ENCODE measurements at regions not wholly inside any gene's neighbourhood (a gene's known extent, or its start where the extent isn't known, plus 50 kb on each side); places are given as distances from the start of the nearest gene placed in this dataset.
"Not testable (repeated sequence)": the region's sequence is repeated elsewhere in the genome, so short reads cannot be mapped to it uniquely, and the experiment has no call there.

DNA sequence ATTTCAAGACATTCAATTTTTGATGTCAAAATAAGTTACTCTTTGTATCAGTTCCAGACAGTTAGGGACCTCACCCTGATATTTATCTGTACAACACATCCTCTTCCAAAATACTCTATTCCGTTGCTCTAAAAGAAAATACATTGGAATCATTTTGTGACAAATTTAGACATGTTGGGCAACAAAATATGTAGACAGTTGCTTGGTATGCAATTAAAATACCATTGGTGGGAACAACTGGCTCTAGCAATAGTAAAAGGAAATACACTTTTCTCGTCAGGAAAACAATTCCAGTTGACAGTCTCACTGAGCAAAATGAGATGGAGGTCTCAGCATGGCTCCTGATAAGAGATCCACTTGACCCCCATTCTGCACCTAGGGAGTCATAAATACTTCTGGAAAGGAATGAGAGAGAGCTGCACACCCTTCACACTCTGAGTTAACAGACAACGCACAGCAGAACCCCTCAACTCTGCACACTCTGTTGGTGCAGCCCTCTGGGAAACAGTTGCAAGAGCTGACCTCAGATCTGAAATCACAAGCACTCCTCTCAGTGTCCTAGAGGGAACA is 171.3 kb upstream of the NT5E start:
- DNase-seq: no peak

DNA sequence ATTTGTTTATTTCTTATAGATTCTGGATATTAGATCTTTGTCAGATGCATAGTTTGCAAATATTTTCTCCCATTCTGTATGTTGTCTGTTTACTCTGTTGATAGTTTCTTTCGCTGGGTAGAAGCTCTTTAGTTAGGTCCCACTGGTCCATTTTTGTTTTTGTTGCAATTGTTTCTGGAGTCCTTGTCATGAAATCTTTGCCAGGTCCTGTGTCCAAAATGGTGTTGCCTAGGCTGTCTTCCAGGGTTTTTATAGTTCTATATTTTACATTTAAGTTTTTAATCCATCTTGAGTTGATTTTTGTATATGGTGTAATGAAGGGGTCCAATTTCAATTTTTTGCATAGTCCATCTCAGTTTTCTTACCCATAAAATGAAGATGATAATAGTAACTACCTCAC is 173.9 kb upstream of the NT5E start:
- not testable (repeated sequence) for DNase-seq

DNA sequence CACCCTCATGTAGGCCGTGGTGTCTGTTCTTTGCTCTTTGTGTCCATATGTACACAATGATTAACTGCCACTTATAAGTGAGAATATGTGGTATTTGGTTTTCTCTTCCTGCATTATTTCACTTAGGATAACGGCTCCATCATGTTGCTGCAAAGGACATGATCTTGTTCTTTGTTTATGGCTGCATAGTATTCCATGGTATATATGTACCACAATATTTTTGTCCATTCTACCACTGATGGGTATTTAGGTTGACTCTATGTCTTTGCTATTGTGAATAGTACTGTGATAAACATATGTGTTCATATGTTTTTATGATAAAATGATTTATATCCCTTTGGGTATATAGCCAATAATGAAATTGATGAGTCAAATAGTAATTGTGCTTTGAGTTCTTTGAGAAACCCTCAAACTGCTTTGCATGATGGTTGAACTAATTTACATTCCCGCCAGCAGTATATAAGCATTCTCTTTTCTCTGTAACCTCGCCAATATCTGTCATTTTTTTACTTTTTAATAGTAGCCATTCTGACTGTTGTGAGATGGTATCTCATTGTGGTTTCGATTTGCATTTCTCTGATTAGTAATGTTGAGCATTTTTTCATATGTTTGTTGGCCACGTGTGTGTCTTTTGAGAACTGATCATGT is 174.4 kb upstream of the NT5E start:
- DNase-seq: no peak

DNA sequence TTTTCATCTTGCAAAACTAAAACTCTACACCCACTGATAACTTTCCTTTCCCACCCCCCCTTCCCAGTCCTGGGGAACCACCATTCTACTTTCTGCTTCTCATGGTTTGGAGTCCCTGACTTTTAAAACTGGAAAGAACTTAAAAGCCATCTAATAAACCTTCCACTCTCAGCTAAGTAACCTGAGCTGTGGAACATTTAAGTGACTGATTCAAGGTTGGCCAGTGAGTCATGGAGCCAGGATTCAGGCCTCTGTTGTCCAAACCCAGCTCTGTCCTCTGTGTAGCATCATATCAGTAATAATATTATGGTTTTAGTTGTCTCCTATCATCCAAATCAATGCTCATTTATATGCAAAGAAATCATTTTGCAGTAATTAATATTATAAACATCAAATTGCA is 176.0 kb upstream of the NT5E start:
- DNase-seq: no peak

DNA sequence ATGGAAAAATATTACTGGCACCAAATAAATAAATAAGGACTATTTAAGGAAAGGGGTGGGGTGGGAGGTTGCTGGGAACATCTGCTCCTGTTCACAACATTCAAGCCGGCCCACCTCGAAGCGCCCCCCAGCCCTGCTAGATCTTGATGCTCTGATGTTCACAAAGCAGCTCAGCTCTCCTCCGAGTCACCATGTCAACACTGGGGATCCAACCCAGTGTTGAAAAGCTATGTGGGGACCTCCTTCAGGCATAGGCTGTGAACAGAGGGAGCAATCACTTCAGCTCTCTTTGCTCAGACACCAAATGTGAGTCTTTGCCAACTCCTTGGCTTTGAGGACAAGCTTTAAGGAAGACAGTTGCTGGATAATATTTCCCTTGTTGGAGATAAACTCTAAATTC is 176.8 kb upstream of the NT5E start:
- no peak for DNase-seq

DNA sequence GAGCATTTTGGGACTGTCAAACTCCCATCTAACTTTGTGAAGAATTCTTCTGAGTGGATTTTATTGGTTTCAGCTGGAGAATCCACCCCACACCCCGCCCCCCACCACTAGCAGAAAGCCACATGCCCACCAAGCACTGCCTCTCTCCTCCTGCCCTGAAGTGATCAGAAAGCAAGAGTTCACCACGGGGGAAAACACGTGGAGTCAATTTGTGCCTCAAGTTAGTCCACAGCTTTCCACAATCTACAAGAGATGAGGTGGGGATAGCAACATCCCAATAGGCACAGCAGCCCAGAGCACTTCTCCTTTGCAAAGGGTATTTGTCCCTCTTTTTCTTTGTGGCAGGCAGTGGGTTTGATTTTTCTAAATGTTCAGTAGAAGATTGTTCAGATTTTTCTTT is 177.3 kb upstream of the NT5E start:
- DNase-seq: no peak

DNA sequence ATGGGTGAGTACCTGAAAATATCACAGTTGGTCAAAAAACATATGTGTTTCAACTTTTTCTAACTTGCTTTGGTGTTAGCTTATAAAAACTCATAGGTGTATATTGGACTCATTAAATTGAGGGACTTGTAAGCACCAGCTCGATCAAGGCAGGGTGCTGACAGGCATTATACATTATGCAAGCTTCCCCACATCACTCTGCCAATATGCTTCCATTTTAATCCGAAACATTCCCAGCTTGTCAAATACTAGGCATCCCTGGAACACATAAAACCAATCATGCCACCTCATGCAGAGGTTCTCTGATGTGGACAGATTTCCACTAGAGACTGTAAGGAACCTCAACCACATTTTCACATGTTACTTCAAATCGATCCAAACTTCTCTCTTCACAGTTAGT is 187.3 kb upstream of the NT5E start:
- no peak for DNase-seq

DNA sequence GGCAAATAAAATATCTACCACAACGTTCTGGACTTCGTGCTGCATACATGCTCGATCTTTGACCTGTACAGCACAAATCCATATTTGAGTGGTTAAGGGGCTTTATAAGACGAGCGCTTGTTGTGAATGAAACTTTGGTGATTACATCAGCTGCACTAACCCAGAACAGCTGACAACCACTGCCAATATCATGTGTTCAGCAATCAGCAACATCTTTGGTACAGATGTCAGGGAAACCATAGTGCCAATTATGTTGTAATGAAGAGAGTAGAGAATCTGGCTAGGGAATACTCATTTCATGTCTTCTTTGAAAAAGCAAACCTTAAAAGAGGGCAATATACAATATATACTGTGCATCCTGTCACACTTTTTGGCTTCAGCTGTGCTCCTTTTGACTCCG is 188.6 kb upstream of the NT5E start:
- no peak for DNase-seq

DNA sequence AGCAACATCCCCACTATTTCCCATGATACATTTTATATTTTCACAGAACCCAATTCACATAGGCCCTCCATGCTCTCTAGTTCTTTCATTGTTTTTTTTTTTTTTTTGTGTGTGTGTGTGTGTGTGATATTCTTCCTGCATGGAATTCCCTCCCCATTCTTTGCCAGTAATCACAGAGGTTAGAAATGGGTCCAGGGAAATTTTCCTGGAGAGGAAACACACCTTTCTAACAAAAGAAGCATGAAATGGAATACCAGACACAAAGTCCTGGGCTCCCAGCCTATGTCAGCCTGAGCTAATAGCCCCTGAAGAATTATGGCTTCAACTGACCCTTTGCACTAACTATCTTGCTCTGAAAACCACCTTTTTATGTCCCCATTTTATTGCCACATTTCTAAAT is 194.2 kb upstream of the NT5E start:
- no peak for DNase-seq

DNA sequence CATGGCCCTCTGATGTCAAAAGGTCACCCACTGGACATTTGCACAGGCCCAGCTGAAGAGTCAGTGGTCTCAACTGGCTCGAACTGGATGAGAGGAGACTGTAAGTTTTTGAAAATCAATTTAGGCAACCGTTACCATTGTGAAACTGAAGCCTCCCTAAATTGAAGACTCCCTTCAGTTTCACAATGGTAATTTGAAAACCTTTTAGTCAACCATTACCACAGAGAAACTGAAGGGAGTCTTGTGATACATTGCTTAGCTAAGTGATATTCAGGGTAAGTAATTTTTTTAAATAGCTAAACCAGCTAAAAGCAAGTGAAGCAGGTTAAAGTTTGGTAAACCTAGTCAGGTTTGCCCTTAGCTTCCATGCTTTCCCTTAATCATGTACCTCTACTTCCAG is 197.3 kb upstream of the NT5E start:
- DNase-seq: no peak

DNA sequence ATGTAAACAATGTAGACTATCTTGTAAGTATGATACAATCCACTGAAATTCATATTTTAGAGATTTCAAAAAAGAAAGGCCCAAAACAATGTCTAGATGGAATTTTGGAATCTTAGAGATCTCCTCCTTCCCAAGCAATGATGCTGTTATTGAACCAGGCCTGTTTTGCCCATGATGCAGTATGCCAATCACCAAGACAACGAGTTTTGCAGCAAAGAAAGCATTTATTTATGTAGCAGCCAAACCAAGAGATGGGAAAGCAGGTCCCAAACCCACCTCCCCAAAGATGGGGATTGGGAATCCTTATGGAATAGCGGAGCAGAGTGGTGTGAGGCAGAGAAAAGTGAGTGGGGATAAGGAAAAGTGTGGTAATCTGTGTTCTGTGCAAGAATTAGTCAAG is 197.8 kb upstream of the NT5E start:
- no peak for DNase-seq

DNA sequence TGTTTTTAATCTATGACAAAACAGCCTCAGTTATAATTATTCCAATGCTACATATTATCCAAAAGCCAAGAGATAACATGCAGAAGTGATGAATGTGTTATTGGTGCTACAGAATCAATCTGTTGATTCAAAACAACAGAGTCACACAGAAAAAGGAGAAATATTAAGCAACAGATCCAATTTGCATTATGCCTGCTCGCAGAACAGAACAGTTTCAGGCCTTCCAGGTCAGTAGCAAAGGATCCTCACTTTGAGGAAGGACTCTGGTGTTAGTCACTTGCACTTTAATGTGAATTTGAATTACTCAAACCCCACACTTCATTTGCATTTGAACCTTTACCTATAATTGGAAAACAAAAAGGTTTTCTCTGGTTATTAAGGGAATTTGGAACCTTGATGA is 198.6 kb upstream of the NT5E start:
- no peak for DNase-seq

DNA sequence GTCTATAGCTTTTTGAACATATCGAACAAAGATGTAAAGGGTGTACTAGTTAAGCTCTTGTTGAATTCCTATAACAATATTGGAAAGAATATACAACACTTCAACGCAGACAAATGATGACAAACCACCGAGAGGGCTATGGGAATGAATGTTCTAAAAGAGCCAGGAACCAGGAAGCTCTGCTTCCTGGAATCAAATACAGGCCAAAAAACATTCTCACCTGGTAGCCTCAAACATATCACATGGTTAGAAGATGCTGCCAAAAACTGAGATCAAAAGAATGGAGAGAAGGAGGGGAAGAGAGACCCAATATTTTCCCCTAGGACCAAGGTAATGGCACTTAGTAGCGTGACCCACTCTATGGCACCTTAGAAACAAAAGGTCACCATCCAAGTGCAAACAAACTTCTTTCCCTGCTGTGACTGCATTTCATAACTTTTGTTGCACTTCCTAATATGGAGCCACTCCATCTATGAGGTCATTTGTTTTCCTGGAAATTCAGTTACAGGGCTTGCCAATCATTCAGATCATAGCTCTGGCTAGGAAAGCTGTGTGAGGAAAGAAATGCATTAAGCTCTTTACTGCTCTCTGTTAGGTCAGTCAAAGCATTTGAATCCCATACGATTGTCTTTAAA is 199.2 kb upstream of the NT5E start:
- DNase-seq: peak; percentile 12

DNA sequence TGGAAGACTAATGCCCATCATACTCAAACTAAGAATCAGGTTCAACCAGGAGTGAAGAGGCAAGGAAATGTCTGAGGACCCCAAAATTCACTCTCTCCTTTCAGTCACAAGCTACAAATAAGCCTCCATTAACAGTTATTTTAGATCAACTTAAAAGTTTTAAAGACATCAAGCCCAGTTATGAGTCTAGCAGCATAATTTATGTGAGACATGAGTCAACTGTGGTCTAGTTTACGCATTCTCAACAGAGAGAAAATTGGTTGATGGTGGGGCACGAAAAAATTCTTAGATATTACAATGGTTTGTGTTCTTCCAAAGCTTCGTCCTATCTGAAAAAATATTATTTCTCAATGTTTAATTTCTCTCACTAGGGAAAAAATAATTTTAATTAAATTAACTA is 204.9 kb upstream of the NT5E start:
- no peak for DNase-seq

DNA sequence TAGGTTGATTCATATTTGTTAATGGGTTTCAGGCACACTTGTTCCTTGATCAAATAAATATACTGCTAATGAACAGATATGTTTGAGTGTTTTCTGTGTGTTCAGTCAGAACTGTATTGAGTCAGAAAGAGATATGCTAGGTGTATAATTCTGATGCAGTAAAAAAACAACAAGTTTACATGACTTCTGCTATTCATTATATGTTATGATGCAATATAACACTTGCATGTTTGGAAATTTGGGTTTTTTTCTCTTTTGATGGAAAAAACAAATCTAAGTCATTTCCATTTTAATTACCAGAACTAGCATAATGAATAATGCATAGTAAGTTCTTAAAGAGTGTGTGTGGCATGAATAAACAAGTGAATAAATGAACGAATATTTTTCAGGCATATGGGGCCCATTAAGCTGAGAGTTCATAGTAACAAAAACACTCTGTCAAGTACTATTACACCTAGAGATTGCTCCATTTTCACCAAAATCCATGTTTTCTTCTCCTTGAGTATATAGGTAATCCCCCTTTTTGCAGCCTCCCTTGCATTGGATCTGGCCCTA is 208.3 kb upstream of the NT5E start:
- no peak for DNase-seq

DNA sequence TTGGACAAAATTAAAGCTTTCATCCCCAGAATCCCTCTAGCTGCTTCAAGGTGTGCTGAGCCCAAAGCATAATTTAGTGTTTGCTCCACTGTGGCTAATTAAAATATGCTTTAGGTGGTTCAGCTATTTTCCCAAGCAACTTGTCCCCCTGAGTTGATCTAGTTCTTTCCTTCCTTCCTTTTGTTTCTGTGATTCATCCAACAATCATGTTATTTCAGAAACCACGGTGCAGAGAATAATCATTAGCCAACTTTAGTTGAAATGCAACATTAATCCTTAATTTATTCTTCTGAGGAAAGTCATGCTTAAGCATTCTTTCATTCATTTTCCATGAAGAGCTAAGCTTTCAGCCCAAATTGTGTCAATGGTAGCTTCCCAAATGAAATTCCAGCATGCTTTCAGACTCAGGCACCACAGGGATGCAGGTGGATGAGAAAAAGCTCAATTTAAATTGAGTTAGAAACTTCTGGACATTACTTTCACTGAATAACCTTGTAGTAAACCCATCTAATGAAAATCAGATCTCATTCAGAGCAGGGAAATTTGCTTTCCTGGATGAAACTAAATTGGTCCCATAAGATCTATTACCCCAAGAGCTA is 209.0 kb upstream of the NT5E start:
- no peak for DNase-seq

DNA sequence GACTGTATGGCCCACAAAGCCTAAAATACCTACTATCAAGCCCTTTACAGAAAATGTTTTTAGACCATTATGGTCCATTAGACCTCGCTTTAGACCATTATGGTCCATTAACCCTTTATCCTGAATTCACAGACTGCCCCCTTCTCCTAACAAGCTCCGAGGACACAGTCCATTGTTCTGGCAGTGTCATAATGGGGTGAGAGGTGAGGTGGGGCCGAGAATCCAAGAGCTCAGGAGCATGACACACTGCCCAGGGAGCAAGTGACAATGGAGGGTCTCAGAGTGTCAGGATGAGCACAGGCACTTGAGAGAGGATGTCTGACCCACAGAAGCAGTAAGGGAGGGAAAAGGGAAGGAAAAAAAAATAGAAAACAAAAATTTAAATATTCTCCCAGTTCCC is 212.4 kb upstream of the NT5E start:
- DNase-seq: no peak

DNA sequence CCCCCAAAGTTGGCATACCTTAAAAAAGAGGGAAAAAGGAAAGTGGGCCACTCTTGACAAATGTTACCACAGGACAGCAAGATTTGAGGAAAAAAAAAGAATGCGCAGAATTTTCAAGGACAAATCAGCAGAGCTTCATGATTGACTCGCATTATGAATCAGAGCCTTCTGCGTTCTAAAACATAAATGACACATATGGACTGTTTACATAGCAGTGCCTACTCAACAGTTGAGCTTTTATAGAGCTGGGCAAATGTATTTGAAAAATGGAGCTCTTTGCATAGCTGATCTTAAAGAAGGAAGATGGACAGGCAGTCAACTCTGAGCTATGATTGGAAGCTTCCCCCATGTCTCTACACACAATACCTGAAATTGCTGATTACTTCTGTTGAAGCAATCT is 213.2 kb upstream of the NT5E start:
- DNase-seq: no peak

DNA sequence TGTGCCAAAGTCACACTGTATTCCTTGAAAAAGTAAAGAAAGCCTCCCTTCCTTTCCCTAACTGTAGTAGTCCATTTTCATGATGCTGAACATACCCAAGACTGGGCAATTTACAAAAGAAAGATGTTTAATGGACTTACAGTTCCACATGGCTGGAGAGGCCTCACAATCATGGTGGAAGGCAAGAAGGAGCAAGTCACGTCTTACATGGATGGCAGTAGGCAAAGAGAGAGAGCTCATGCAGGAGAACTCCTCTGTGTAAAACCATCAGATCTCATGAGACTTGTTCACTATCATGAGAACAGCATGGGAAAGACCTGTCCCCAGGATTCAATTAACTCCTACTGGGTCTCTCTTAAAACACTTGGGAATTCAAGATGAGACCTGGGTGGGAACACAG is 222.5 kb upstream of the NT5E start:
- not testable (repeated sequence) for DNase-seq

DNA sequence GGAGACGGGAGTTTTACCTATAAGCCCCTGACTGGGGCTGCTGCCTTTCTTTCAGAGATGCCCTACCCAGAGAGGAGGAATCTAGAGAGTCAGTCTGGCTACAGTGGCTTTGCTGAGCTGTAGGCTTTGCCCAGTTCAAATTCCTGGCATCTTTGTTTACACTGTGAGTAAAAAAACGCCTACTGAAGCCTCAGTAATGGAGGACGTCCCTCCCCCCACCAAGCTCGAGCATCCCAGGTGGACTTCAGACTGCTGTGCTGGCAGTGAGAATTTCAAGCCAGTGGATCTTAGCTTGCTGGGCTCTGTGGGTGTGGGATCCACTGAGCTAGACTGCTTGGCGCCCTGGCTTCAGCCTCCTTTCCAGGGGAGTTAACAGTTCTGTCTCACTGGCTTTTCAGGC is 237.1 kb upstream of the NT5E start:
- DNase-seq: not testable (repeated sequence)

DNA sequence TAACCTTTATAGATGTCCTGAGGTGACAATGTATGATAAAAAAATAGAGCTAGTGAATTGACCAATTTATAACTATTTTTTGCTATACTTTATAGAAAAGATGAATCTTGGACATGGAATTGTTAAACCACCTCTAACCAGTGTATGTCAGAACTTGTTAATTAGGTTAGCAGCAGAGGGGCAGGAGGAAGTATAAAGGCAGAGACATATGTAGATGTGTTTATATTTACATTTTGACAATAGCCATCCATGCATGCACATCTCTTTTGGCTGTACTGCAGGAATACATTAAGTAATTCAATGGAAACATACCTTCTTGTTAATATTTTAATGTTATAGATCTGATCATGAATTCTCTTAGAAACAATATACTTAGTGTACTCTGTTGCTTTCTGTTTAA is 254.6 kb upstream of the NT5E start:
- no peak for DNase-seq

DNA sequence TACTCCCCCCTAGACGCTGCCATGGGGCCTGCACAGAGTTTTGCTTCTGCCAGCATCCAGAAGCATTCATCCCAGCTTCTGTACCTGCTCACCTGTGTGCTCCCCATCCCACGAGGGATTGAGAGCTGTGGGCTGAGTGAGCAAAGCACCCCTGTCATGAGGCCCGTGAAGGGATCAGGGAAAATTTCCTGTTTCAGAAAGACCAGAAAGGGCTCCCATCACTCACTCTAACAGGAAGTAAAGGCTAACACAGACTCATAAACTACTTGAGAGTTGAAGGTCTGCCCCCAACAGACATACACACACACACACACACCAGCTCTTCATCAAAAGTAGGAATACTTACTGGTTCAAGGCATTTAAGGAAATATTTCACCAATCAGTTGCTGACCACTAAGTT is 256.5 kb upstream of the NT5E start:
- no peak for DNase-seq

DNA sequence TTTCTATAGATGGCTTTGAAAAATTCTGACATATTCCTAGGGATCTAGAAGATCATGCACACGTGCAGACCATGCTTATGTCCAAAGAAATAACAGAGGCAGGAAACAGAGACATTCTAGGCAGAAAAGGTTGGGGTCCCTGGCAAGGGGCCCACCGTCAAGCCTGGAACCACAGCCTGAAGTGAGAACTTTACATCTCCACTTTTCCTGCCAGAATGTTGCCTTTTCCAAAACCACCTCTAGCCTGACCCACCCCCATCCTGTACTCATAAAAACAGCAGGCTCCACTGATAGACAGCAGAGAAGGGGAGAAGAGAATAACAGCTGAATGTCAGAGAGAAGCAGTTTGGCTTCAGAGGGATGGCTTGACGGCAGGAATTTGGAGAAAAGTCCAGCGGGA is 257.3 kb upstream of the NT5E start:
- no peak for DNase-seq

DNA sequence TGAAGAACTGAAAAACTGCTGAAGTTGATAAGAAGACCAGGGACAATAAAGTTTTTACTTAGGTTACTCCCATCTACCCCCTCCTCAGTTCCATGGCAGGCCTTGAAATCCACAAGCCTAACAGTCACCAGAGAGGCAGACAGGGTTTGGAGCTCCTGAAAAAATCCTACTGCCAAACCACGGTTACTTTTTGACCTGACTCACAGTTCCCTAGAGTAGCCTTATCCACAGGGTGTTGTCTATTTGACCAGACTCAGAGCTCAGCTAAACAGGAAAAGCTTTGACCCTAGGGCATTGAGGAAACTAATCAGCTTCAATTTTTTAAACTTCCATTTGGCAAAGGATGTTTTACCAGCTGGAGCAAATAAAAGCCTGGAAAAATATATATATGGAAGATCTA is 257.7 kb upstream of the NT5E start:
- no peak for DNase-seq
